Heart left ventricle (tissue), 13 donors: ENCODE measurements at regions not wholly inside any gene's neighbourhood (a gene's known extent, or its start where the extent isn't known, plus 50 kb on each side); places are given as distances from the start of the nearest gene placed in this dataset.

Source experiments
- CTCF ChIP-seq, 12 donors: fragments of 200-600 bp; sonication (generic) in 4 of 12; IDR thresholded peaks; one replicate each; pipeline versions ENCODE4 v1.5.0 to v1.8.0; 2018 to 2022; ENCODE audit warnings: antibody characterized with exemption in 12 of 12, mild to moderate bottlenecking in 5 of 12
- POLR2A ChIP-seq, 2 donors: fragments of 450-650 bp; IDR thresholded peaks; one replicate each; pipeline ENCODE4 v1.6.1; 2017; ENCODE audit warnings: antibody characterized with exemption in 2 of 2, mild to moderate bottlenecking in 2 of 2, moderate library complexity in 2 of 2
- donor health status: ischemic (EF 13 %, LVEDD 7.1; RV severe dilation, severe dysfunction).
- donor health status: DM: no; HTN: yes; CAD: no.
- donor health status: DM: no; HTN: no; CAD: no.
- donor health status: ischemic (EF 25% LVEDD 6.9; RV normal size, moderate dysfunction).
- donor health status: ischemic (EF 25% LVEDD 5.7; RV mildly dilated, moderate dysfunction).
- donor health status: ischemic (EF 35%, LVEDD 5.7; RV mildly dilated, moderate dysfunction).
- donor health status: nonischemic (EF 11% LVEDD 7.7; RV severe dilation, severe dysfunction).
- donor health status: DM: yes; HTN: yes; CAD: no.
- donor health status: PGD.
- donor health status: ischemic (EF 29% LVEDD 5.4; RV normal size, mild dysfunction).
- donor health status: nonischemic (EF 23%, LVEDD 6.1; RV moderate dilation, normal function).

DNA sequence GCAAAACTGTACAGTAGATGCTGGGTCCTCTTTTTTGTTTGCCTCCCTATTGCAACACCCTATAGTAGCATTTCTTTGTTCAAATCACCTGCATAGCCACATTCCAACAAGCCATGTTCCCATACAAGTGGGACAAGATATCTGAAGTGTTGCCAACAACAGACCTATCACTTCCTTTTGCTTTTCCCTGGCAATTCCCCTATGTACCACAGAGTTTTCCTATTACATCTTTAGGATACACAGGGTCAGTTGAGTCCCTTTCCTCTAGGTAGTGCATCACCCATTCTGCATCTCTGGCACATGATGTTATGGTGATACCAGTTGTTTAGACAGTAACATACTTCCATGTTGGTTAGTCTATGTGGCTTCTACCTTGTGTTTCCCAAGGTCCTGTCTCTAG is 125.1 kb upstream of the FBXL7 start:
- no peak for TF ChIP-seq CTCF (IDR thresholded peaks at IDR 0.05)
- TF ChIP-seq POLR2A (IDR thresholded peaks at IDR 0.05), result no peak
